Dermis blood vessel endothelial cell (primary cell): ENCODE measurements at regions not wholly inside any gene's neighbourhood (a gene's known extent, or its start where the extent isn't known, plus 50 kb on each side); places are given as distances from the start of the nearest gene placed in this dataset.
"Not testable (repeated sequence)": the region's sequence is repeated elsewhere in the genome, so short reads cannot be mapped to it uniquely, and the experiment has no call there.

Experiments used
- DNase-seq: peaks from one replicate; pipeline ENCODE4 v3.0.0; 2010

GRCh38 chr10:63795094-63795860 is 274.1 kb downstream of the REEP3 start:
- no peak for DNase-seq

GRCh38 chr10:63798599-63799498 is 277.6 kb downstream of the REEP3 start:
- peak; percentile 91 for DNase-seq

- DNase-seq = peak; percentile 68
Measured at GRCh38 chr10:63799521-63800300, 278.5 kb downstream of the REEP3 start.

- no peak for DNase-seq
Measured at GRCh38 chr10:63801166-63801565, 280.0 kb downstream of the REEP3 start.

- no peak for DNase-seq
Measured at GRCh38 chr10:63806330-63806729, 285.1 kb downstream of the REEP3 start.

- DNase-seq = no peak
Measured at GRCh38 chr10:63812501-63812900, 291.3 kb downstream of the REEP3 start.

- peak; percentile 84 for DNase-seq
Measured at GRCh38 chr10:63819753-63820329, 298.6 kb downstream of the REEP3 start.

GRCh38 chr10:63822496-63822895 is 301.3 kb downstream of the REEP3 start:
- DNase-seq = no peak

- no peak for DNase-seq
Measured at GRCh38 chr10:63825111-63825510, 303.9 kb downstream of the REEP3 start.

- DNase-seq = no peak
Measured at GRCh38 chr10:63825766-63826165, 304.6 kb downstream of the REEP3 start.

GRCh38 chr10:63827018-63827417 is 305.8 kb downstream of the REEP3 start:
- DNase-seq = not testable (repeated sequence)

GRCh38 chr10:63829020-63829419 is 307.8 kb downstream of the REEP3 start:
- no peak for DNase-seq

- DNase-seq = no peak
Measured at GRCh38 chr10:63829573-63830149, 308.5 kb downstream of the REEP3 start.

- DNase-seq = no peak
Measured at GRCh38 chr10:63832686-63833085, 311.5 kb downstream of the REEP3 start.

- no peak for DNase-seq
Measured at GRCh38 chr10:63833411-63834060, 312.3 kb downstream of the REEP3 start.

GRCh38 chr10:63836666-63837442 is 315.7 kb downstream of the REEP3 start:
- no peak for DNase-seq

GRCh38 chr10:63841761-63842160 is 320.6 kb downstream of the REEP3 start:
- DNase-seq = no peak

- DNase-seq = no peak
Measured at GRCh38 chr10:63843107-63843506, 321.9 kb downstream of the REEP3 start.

- not testable (repeated sequence) for DNase-seq
Measured at GRCh38 chr10:63848871-63849270, 327.7 kb downstream of the REEP3 start.

GRCh38 chr10:63862860-63863259 is 341.7 kb downstream of the REEP3 start:
- DNase-seq = no peak

- no peak for DNase-seq
Measured at GRCh38 chr10:63865210-63865609, 344.0 kb downstream of the REEP3 start.
